GM10248 (cell line): ENCODE measurements at regions not wholly inside any gene's neighbourhood (a gene's known extent, or its start where the extent isn't known, plus 50 kb on each side); places are given as distances from the start of the nearest gene placed in this dataset.

Experiments used
- CTCF ChIA-PET: fragments of 300-600 bp; sonication (Branson Sonifier 250); formaldehyde crosslinking; extraction: SDS; loops from one replicate; lab custom pipeline; 2021; ENCODE audit warnings: antibody characterized with exemption; lab: Yijun Ruan, JAX
- POLR2A ChIA-PET: fragments of 350-650 bp; sonication (Branson Sonifier 250); formaldehyde crosslinking; extraction: SDS; loops from one replicate; lab custom pipeline; 2020; ENCODE audit warnings: antibody characterized with exemption; lab: Yijun Ruan, JAX
- DNase-seq: peaks from one replicate; pipeline ENCODE4 v3.0.0; 2012; ENCODE audit errors: extremely low spot score
- TF ChIP-seq, protein P1 (sequence below): IDR thresholded peaks from 2 replicates; pipeline ENCODE4 v1.5.1; 2012; ENCODE audit warnings: mild to moderate bottlenecking, low read depth; ENCODE audit errors: extremely low read depth, missing control alignments, control extremely low read depth

DNA sequence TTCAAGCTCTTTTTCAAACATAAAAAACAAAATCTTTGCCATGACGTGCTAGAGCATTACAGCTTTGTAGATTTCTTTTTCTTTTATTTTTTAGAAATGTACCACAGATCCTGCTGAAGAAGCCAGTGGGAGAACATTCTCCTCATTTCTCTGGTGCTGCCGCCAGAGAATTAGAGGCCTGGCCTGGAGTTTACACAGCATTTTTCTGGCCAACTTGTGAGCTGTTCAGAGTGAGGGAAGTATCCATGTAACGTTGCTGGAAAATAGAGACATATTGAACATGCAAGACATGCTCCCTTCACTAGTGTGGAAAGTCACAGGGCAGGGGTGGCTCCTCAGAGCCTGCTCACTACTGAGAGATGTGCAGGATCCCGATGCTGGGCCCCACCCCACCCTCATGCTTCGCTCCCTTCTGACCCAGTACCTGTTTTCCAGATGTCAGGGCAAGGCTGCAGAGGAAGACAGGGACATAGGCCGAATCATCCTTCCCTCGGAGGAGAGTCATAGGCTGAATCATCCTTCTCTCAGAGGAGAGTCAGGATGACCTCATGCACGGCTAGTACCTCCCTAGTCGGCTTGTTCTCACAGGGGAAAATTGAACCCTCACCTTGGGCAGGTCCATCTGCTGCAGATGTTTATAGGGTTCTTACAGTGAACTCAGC is 298.5 kb downstream of the INSIG2 start:
- DNase-seq = no peak
- TF ChIP-seq, protein P1, sequence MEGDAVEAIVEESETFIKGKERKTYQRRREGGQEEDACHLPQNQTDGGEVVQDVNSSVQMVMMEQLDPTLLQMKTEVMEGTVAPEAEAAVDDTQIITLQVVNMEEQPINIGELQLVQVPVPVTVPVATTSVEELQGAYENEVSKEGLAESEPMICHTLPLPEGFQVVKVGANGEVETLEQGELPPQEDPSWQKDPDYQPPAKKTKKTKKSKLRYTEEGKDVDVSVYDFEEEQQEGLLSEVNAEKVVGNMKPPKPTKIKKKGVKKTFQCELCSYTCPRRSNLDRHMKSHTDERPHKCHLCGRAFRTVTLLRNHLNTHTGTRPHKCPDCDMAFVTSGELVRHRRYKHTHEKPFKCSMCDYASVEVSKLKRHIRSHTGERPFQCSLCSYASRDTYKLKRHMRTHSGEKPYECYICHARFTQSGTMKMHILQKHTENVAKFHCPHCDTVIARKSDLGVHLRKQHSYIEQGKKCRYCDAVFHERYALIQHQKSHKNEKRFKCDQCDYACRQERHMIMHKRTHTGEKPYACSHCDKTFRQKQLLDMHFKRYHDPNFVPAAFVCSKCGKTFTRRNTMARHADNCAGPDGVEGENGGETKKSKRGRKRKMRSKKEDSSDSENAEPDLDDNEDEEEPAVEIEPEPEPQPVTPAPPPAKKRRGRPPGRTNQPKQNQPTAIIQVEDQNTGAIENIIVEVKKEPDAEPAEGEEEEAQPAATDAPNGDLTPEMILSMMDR = no peak
- ChIA-PET CTCF (no interaction called here), POLR2A (no interaction called here)

DNA sequence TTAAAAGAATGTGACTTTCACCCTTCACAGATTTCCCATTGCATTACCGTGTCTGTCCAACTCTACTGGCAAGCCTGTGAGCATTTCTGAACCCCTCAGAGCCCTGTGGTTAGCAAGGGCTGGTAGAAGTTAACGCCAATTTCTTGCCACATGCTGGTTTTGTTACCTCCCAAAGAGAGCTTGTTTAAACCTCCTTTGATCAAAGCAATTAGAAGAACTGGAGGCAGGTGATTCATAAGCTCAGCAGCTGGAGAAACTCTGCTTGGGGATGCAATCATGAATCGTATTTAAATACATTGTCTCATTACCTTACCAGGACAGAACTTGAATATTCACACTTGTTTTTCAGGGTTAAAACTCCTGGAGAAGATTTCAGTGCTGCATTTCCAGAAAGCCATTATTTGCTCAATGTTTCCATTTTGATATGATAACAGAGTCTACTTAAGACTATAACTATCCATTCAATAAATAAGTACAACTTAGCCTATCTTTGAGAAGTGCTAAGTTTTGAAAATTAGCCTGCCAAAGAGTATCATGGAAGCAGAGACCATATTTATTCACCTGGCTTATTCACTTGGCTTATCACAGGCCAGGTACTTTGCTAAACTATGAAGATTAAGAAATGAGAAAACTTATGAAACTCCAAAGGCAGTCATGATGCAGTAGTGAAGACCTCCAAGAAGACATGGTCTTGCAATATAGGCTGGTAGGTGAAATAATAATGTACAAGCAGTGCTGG is 292.8 kb downstream of the INSIG2 start:
- DNase-seq = no peak
- TF ChIP-seq, protein P1 = no peak
- ChIA-PET POLR2A (no interaction called here), CTCF (no interaction called here)

DNA sequence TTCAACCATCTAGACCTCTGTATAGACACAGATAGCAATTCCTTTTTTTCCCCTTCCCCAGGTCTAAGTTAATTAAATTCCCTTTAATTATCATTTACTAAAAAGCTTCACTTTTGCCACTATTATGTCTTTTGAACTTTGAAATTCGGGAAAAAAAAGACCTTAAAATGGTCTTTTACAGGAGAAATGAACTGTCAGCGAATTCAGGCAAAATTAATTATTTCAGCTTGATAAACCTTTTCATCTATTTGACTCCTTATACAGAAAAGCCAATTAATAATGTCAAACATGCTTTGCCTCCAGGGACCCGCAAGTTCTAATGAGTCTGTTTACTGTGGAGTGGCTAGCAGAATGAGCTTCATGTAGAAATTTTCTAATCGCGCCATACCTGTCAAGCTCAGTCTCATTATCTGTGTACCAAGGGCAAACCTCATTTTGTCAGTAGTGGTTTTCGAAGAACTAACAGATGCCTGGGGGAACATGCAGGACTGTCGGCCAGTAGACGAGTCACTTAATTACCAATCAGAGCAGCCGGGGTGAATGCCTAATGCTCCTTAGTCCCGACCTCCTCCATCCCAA is 287.7 kb downstream of the INSIG2 start:
- ChIA-PET CTCF (interaction anchor here (1.5 kb wide), 1 partner anchor 9 kb away, joined by 5 read pairs; no protein-coding TSS in a partner anchor), POLR2A (no interaction called here)
- TF ChIP-seq, protein P1 = no peak
- no peak for DNase-seq

DNA sequence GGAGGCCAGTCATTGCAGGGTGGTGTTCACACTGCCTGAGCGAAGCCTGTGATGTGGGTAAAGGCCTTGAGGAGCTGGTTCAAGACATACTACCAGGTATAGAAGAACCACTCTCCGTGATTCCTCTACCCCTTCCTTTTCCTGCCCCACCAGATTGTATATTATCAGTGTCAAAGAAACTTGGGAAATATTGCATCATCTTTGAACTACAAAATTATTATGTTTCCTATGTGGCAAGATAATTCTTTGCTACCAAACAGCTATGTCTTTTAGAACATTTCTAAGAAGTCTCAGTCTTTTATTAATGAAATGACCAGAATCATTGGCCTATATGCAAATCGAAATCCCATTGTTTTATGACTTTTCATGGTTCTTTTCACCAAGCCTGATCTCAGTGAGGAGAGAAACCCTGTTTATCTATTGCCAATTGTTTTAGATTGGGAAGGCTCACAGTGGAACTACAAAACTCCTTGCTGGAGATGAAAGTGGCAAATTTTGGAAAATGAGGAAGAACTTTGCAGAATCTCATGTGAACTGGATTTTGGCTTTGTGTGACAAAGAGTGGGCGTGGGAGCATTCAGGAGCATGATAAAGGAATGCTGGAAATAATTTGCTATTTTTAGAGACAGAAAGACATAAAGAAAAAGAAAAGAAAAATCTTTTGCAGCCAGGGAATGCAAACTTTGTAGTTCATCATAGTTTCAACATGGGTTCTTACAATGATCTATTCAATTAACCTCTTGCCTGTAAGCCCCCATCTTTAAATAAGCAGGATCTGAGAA is 286.9 kb downstream of the INSIG2 start:
- DNase-seq = no peak
- TF ChIP-seq, protein P1 = no peak
- POLR2A ChIA-PET = no interaction called here
- CTCF ChIA-PET = interaction anchor here (1.5 kb wide), 1 partner anchor 8 kb away, joined by 5 read pairs; no protein-coding TSS in a partner anchor

DNA sequence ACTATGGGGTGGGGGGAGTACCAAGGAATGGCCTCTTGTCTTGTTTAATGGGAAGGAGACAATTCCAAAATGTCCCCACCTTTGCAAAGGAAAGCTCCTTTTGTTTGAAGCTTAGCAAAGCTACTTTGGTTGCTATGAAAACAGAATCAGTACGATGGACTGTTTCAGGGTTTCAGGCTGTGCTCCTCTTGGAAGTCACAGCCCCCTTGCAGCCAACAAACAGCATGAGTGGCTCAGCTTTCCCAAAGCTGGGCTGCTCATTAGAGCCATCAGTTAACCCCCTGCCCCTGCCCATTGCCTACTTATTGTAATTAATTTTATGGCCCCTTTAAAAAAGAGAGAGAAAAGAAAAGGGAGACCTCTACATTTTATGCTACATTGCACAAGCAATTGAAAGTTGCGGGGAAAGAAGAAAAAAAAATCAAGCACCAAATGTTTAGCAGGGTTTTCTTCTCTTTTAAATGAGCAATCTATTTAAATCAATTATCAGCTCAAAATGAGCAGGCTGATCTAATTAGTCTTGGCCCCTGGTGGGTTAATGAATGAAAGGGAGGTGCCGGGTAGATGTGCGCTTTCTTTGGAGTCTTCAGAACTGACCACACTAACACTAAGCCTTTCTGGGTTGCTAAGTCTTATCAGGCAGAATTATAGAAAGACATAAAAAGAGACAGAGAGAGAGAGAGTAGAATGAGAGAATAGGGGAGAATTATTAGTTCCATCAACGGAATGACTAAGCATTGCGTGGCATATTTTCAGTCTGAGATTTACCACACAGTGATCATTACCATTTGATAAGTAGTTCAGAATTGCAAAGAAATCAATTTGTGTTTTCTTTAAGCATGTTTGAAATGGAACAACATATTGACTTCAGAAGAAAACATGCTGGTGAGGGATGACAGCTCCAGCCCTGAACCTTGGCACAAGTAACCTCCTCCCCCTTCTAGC is 284.9 kb downstream of the INSIG2 start:
- TF ChIP-seq, protein P1 = no peak
- ChIA-PET CTCF (interaction anchor here (1.2 kb wide), 1 partner anchor 10 kb away, joined by 3 read pairs; no protein-coding TSS in a partner anchor), POLR2A (no interaction called here)
- no peak for DNase-seq
